NCI-H2171 treated with DMSO at 0.1 percent for 48 hours (cell line): ENCODE measurements at regions not wholly inside any gene's neighbourhood (a gene's known extent, or its start where the extent isn't known, plus 50 kb on each side); places are given as distances from the start of the nearest gene placed in this dataset.

Experiments used
- DNase-seq: peaks from one replicate; lab custom pipeline; 2025; lab: John Stamatoyannopoulos, UW

DNA sequence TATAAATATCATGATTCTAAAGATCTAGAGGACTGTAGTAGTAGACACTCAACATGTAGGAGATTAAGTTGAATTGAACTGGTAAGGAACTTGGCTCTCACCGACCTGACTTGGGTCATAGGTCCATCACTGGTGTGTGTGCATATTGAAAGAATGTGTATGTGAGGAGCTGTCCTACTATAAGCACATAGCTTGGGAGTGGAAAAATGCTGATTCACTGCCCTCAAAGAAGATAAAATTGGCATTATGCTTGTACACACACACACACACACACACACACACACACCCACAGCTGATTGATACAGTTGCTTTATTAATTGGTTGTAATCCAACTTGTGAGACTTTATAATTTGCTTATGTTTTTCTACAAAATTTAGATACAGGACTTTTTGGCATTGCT, 411.0 kb upstream of the NR2F2 start:
- DNase-seq = no peak

DNA sequence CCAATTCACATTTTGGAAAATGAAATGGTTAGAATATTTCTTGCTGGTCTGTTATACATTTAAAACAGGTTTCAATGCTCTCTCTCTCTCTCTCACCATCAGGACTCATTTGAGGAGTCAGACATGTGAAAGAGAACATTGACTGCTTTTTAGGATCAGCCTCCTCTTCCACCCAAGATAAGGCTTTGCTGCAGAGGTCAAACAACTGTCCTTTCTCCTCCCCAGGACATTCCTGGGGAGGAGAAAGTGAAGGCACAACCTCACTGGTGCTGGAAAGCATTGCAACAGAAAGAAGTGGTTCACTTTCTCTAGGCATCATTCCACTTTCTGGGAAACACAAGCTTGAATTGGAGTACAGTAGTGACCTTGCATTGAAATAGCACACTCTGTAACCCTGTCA, 409.1 kb upstream of the NR2F2 start:
- no peak for DNase-seq

DNA sequence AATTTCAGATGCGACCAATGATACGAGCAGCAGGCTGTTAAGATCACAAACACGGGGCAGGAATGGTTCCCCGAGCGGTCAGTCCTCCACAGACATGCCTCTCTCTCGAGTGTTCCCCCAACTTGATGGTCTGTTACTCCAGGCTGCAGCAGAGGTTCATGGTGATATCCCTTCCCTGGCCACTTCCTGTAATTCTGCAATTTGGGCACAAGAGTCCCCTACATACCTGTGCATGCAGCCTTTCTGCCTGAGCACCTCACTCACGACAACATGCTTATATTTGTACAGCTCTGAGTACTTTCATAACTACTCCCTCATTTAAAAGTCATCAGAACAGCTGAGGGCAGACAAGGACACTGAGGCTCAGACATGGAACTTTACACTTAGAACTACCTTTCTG, 408.1 kb upstream of the NR2F2 start:
- no peak for DNase-seq

DNA sequence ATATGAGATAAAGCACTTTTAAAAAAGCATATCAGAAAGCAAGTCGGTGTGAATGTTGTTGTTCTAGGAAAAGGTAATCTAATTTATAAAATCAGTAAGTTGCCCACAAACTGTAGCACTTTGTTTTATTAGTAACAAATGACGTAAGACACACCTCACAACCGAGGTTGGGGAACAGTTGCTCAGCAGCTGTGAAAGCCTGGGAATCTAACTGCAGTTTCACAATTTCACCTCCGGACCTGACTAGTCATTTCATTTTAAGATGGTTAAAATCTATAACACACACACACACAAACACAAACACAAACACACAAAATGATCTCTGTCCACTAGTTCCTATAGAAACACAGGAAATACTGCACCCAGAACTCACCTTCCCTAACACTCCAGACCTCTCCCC, 406.7 kb upstream of the NR2F2 start:
- DNase-seq = no peak

DNA sequence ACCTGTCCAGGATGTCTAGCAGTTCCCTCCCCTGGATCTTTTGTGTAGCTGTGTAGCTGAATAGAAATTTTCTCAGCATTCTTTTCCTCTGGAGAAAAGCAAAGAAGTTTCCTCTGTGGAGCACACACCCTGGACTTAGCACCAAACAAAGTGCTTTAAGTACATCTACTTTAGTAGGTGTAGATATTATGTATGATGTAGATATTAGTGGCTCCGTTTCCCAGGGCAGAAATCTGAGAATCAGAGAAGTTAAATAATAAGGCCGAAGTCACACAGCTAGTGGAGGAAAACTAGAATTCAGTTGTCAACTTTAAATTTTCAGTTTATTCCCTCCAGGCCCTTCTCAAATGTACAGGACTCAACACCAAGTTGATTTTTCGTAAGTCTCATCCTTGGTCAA, 401.7 kb upstream of the NR2F2 start:
- DNase-seq = no peak

DNA sequence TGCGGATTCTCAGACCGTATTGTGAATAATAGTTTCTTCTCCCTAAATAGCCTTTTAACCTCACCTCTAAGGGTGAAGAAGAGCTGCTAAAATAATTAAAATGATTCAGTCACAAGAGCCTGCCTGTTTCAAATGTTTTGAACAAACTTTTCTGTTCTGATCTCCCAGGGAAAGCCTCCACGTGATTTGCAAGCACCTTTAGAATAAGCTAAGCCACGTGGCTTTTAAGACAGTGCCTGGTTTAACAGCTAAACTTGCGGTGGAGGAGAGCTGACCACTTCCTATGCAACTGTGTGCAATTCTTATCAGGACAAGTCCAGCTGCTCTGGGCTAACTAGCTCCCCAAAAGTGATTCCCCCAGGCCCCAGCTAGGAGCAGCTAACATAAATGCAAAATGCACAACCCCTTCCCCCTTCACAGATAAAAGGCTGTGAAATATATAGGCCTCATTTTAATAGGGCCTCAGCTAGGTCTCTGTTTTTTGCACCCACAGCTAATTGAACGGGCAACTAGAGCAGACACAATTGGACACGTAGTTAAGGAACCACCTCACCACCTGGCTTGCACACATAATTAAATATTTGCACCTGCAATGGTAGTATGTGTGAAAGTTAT, 401.2 kb upstream of the NR2F2 start:
- no peak for DNase-seq

DNA sequence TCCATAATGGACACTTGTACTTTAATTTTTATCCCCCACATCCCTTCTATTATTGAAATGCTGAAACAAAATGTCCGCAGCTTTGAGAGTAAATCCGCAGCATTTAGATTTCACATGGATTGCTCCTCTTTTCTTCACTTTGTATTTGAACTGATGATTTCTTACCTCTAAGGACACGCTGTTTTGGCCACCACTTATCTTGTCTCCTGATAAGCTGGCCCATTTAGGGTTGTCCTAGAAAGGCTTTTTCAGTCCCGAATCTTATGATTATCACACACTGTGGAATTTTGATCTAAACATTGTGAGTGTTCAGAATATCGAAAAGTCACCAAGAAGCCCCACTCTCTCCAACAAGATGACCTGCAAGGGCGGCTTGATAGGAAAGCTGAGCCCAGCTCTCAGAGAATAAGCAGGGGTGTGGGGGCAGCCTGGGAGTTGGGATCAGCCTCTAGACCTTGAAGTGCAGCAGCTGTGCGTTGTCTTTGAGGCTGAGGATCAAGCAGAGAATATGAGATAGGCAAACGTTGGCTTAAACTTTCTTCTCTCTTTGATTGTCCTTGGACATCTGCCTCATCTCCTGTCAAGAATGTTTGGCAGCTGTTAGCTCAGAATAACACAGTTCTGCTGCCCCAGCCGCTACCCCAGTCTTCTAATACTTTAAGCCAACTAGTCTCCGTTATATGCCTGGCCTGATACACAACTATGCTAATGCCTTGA, 399.7 kb upstream of the NR2F2 start:
- no peak for DNase-seq

DNA sequence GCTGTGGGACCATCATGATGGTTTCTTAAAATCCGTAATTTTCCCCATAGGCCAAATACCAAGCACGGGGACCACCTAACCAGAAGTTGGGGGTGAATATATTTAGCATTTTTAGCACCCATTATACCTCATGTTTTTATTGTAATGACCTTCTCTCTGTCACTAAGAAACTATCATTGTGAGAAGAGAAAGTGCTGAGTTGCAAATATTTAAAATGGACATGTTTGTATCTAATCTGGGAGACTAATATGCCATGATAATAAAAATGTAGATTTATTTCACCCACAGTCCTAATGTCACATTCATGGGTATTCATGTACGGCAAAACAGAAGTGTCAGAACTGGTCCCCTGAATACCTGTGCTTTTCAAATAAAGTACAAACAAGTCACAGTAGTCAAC, 398.9 kb upstream of the NR2F2 start:
- no peak for DNase-seq

DNA sequence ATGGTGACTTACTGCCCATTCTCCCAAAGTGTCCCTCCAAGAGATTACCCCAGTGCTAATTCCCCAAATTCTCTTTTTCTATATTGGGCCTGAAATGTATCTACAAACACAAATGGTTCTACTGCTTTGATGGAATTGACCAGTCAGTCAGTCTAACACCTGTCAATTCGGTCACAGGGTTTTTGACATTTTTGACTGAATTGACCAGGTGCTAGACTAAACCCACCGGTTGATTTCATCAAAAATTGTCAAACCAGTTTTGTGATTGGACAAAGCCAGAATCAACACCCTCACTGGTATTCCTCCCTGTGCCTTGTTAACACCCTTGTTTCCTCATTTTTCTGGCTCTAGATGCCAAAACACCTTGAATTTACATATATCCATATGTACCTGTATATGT, 398.4 kb upstream of the NR2F2 start:
- no peak for DNase-seq

DNA sequence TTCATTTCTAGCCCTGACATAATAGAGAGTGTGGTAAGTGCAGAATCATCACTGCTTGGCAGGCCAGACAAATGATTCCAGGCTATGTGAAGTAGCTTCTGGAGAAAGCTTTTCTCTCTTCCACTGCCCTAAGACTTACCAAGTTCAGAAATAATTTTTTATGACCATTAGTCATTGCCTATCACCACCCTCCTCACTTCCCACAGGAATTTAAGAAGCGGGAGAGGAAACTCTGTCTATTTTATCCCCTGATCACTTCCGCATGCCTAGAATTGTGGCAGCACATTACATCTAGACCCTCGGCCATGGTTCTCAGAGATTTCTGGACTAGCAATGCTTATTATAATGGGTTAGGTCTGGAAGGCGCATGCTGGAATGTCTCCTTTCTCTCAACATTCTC, 397.8 kb upstream of the NR2F2 start:
- DNase-seq = no peak

DNA sequence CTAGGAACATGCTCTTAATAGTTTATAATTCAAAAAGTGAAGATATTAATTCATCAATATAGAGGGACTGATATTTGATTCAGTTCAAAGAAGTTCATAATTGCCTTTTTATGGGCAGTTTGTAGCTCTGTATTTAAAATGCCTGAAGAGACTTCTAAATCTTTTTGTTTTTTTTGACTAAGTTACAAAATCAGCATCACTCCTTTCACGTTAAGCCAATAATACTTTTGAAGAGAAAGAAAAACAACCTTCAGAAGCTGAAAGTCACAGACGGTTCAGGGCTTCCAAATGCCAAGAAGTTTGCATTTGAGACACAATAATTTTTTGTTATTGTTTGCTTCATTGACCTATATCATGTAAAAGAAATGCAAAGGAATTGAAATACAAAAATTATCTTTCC, 394.6 kb upstream of the NR2F2 start:
- no peak for DNase-seq

DNA sequence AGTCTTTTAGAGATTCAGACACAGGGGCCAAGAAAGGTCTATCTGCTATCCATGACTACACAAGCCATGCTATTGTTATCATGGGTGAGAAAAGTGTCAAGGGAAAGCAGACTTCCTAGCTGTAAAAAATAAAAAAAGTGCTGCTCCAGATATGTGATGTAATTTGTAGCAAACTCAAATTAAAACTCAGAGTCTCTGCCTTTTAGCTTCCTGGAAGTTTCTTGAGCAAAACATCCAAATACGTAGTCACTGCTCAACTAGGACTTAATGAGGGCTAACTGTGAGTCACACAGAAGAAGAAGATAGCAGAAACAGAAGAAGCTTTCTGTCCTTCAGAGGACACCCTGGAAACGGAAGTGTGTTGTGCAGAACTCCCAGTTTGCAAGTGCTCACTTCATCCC, 393.4 kb upstream of the NR2F2 start:
- no peak for DNase-seq

DNA sequence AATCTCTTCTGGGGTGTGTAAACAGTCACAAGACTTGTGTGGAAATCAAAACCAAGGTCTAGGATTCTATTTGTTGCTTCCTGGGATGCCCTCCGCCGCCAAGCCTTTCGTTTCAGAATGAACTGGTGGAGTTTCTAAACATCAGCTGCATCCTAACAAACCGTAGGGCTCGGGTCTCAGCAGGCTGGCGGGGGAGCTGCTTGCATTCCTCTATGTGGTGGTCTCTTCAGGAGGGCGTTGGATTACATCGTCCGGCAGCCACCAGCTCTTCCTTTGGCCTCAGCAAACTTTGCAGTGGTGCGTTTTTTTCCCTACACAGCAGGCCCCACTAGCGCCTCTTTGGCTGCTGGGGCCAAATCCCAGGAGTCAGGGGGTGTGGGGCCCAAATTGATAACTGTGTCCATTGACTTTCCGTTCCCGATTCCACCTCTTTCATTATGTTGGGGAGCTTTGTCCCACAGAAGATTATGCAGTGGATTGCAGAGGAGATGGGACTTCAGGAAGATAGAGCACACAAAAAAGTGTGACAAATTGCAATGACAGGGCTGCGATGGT, 390.0 kb upstream of the NR2F2 start:
- DNase-seq = no peak

DNA sequence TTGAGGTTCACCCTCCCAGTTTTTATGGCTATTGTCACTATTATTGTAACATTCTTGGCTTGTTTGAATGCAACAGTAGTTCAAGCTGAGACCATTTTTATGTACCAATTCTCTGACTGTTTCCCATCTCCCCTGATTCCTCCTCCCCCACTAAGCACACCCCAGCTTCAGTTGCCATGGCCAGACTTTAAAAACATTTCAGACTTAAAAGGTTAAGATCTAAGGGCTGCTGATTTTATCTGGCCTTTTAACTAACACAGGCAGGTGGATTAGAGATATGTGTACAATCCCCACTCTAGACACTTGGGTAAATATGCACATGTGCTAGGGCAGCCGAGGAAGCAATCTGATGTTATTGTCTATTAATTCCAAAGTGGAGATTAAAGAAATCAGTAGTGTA, 386.3 kb upstream of the NR2F2 start:
- DNase-seq = no peak

DNA sequence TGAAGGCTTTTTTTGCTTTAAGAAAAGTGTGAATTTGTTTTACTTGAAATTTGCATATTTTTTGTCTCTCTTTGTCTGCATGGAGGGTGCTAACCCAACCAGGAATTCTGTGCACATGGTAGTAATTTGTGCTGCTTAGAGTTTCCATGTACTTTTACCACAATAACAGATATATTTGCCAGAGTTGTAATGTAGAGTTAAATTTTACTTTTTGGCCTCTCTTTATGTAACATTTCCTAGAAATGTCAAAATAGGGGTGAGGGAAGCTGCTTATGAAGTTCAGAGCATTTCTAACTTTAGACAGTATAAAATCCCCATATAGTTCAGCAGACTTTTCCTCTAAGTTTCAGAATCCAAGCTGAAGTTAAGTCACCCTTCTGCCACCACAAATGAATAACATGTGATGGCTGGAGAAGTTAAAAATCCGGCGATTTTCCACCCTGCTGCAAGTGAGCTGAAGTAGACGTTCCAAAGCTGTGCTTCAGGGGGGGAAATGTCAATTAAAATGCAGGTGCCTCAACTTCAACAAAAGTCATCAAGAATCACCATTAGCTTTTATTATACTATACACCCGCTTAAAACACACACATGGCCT, 385.7 kb upstream of the NR2F2 start:
- no peak for DNase-seq

DNA sequence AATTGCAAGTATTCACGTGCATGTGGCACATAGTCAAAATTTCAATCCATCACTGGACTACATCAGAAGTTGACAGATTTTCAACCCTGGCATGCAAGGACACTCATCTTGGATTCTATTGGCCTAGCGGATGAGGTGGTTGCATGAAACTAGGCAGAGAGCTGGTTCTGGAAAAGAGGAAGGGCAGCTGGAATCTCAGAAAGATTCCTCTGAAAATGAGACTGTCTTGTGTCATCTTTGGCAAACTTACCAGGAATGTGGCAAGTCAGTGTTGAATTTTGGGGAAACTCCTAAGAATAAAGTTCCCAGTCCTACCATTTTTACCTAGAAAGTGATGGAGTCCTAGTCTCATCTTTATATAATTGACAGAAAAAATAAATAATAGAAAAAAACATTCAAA, 384.3 kb upstream of the NR2F2 start:
- DNase-seq = no peak

DNA sequence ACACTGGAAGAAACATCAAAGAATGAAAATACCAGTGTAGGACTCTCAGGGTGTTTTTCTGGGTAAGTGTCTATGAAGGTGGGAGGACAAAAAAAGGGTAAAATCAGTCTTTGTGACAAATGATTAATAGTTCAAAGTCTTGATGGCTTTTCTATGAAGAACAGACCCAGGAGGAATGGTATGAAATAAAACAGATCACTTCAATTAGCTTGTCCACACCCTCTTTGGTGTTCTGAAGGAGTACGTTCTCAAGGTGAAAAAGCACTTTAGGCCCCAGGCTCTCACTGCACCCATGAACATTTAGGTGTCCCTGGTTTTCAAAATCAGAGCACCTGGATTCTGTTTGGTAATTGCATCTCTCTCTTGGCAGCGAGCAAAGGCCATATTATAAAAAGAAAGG, 383.6 kb upstream of the NR2F2 start:
- DNase-seq = no peak

DNA sequence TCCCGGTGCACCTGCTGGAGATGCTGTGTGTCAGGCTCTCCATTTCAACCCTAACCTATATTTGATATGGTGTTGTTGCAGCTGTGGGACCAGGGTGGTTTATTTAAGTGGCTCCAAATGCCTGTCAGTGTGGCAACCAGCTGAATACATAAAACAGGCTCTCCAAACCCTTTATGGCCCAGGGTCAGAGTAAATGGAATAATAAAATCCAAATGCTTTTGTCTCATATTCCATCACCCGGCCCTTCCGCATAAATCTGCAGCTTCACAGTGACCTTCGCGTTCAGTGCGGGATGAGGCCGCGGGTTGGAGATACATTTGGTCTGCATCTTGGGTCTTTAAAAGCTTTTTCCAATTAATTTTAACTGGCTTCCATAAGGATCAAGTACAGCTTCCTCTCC, 382.1 kb upstream of the NR2F2 start:
- DNase-seq = no peak

DNA sequence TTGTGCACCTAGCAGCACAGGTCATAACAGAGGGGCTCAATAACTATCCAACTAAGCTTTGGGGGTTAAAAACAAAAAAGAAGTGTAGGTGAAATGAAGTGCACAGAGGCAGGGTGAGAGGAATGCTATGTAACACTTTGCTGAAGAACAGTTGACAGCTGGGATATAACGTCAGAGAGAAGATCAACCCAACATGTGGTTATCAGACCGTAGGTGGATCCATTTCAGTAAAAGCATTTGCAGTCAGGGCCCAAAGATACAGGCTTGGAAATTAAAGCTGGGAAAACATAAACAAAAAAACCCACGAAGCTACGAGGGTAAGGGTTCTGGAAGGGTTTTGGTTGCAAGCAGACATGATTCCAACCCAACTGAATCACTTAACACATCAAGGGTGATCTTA, 377.5 kb upstream of the NR2F2 start:
- no peak for DNase-seq

DNA sequence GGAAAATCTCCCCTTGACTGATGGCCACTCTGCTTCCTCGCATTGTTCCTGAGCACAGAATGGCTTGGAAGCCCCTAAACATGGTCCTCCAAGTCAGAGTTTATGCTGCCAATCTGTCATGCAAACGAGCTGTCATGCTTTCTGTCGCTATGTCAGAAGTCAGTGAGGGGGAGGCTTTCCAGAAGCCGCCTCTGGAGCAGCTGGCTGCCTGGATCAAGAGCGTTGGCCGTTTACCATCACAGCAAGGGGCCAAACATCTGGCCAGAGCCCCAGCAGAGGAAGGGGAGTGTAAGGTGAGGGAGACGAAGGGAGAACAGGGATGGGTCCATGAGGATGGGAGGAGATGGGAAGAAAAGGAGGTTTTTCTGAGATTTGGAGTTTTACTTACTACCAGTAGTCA, 372.6 kb upstream of the NR2F2 start:
- DNase-seq = no peak

DNA sequence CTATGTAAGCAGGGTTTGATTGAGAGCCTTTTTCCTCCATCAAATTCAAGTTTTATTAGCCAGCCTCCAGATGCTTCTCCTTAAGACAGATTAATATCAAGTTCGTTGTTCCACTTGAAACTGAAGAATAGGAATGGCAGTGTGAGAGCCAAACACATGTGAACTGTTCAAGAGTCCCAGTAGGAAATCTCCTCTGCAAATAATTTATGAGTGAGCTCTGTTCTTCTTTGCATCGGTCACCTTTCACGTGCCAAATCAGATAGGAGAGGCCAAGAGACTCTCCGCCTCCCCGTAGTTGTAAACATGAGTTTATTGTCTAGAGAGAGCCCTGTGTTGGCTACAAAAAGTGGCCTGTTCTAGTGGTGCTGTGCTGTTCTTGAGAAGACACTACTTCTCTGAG, 372.1 kb upstream of the NR2F2 start:
- no peak for DNase-seq

DNA sequence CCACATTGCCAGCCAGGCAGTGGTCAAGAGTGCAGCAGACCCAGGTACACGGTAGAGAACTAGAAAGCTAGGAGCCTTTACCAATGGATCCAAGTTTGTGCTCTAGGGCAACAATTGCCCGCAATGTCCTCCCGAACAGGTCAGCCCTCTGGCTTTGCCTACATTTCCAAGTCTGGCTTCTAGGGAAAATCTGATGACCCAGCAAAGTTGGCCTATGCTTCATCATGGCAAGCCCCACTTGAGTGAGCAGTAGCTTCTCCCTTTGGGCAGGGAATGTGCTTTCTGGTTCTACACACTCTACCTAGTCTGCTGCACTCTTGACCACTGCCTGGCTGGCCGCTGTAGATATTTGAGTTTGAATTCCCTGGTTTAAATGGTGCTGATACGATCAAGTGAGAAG, 361.6 kb upstream of the NR2F2 start:
- DNase-seq = no peak

DNA sequence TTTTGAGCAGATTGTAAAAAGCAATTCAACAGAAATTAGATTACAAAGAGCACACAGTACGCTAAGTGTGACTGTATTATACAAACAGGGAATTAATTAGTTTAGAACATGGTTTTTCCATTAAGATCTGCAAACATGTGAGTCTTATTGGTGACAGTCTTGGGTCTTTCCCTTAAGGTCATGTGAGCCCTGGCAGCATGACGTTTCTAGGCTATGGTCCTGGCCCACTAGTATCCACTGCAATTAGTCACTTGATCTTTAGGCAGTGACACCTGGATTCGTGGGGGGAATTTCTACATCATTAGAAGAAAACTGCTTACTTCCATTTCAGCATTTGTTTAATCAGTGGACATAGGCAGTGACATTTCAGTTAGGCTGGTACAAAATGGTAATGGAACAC, 360.2 kb upstream of the NR2F2 start:
- no peak for DNase-seq
